Activated CD8-positive, alpha-beta T cell treated with anti-CD3 and anti-CD28 coated beads for 36 hours (primary cell): ENCODE measurements at regions not wholly inside any gene's neighbourhood (a gene's known extent, or its start where the extent isn't known, plus 50 kb on each side); places are given as distances from the start of the nearest gene placed in this dataset.
"Not testable (repeated sequence)": the region's sequence is repeated elsewhere in the genome, so short reads cannot be mapped to it uniquely, and the experiment has no call there.

Source experiments
- ATAC-seq: fragments of 200-7000 bp; cut with Tn5 transposase; one replicate; pipeline ENCODE4 v1.10.0; 2021; ENCODE audit warnings: mild to moderate bottlenecking, moderate library complexity
- CTCF ChIA-PET: fragments of 350-600 bp; sonication (Branson Sonifier 250); formaldehyde crosslinking; loops from one replicate; lab custom pipeline; 2021; ENCODE audit warnings: antibody characterized with exemption; lab: Charles Lee
- POLR2A ChIA-PET: fragments of 350-600 bp; sonication (Branson Sonifier 250); formaldehyde crosslinking; loops from one replicate; lab custom pipeline; 2021; ENCODE audit warnings: antibody characterized with exemption; lab: Charles Lee
- DNase-seq: peaks from one replicate; pipeline ENCODE4 v3.0.0-alpha.2; 2020
- H3K27ac Mint-ChIP-seq: one replicate; pipeline ENCODE4 v1.8.0; 2021; ENCODE audit warnings: mild to moderate bottlenecking, mixed read lengths
- H3K27me3 Mint-ChIP-seq: one replicate; pipeline ENCODE4 v1.8.0; 2021; ENCODE audit warnings: mixed read lengths
- H3K36me3 Mint-ChIP-seq: one replicate; pipeline ENCODE4 v1.8.0; 2021; ENCODE audit warnings: low read depth, mixed read lengths
- H3K4me1 Mint-ChIP-seq: one replicate; pipeline ENCODE4 v1.8.0; 2021; ENCODE audit warnings: low read depth, mixed read lengths
- H3K4me3 Mint-ChIP-seq: one replicate; pipeline ENCODE4 v1.8.0; 2021; ENCODE audit warnings: mild to moderate bottlenecking, moderate library complexity, mixed read lengths
- H3K9me3 Mint-ChIP-seq: one replicate; pipeline ENCODE4 v1.8.0; 2021; ENCODE audit warnings: mixed read lengths
- CTCF ChIP-seq: fragments of 200-600 bp; IDR thresholded peaks from one replicate; pipeline ENCODE4 v1.8.0; 2022; ENCODE audit warnings: antibody characterized with exemption, mild to moderate bottlenecking
- intact Hi-C: fragments of 100-400 bp; cut with micrococcal nuclease; formaldehyde crosslinking; loops from one replicate; pipeline ENCODE4 v1.10.0; 2022

GRCh38 chr13:88288326-88288725, 617.2 kb downstream of the SLITRK5 start:
- DNase-seq (no peak), ATAC-seq (no peak)
- no peaks in the 10 kb centered on the region for H3K27me3 Mint-ChIP-seq
- H3K36me3 Mint-ChIP-seq: no peaks in the 10 kb centered on the region
- H3K4me1 Mint-ChIP-seq: no peaks in the 10 kb centered on the region
- H3K4me3 Mint-ChIP-seq: no peak overlapping the region
- intact Hi-C loops: no loop called here
- ChIA-PET CTCF (no interaction called here), POLR2A (no interaction called here)
- peaks cover 3% of the 10 kb centered on the region for H3K9me3 Mint-ChIP-seq
- no peak for TF ChIP-seq CTCF
- no peak overlapping the region for H3K27ac Mint-ChIP-seq

GRCh38 chr13:88291731-88292130, 620.6 kb downstream of the SLITRK5 start:
- H3K9me3 Mint-ChIP-seq, ATAC-seq, H3K27me3 Mint-ChIP-seq, H3K36me3 Mint-ChIP-seq, H3K27ac Mint-ChIP-seq, H3K4me1 Mint-ChIP-seq, CTCF ChIA-PET, intact Hi-C loops, H3K4me3 Mint-ChIP-seq, DNase-seq, POLR2A ChIA-PET: not testable (repeated sequence)

- intact Hi-C loops: no loop called here
- ATAC-seq: no peak
- Mint-ChIP-seq H3K4me1 (no peaks in the 10 kb centered on the region), H3K9me3 (peaks cover 4% of the 10 kb centered on the region), H3K36me3 (no peaks in the 10 kb centered on the region), H3K27ac (no peak overlapping the region), H3K4me3 (no peak overlapping the region), H3K27me3 (no peaks in the 10 kb centered on the region)
- CTCF ChIA-PET: no interaction called here
- POLR2A ChIA-PET: no interaction called here
- no peak for DNase-seq
- no peak for TF ChIP-seq CTCF
These were observed 623.2 kb downstream of the SLITRK5 start for GRCh38 chr13:88294368-88294767.

GRCh38 chr13:88303157-88303556, 632.0 kb downstream of the SLITRK5 start:
- ChIA-PET CTCF (no interaction called here), POLR2A (no interaction called here)
- no peak overlapping the region for H3K4me3 Mint-ChIP-seq
- ATAC-seq (no peak), DNase-seq (no peak)
- H3K27ac Mint-ChIP-seq: no peak overlapping the region
- intact Hi-C loops: no loop called here
- TF ChIP-seq CTCF: no peak
- H3K36me3 Mint-ChIP-seq: no peaks in the 10 kb centered on the region
- H3K4me1 Mint-ChIP-seq: no peaks in the 10 kb centered on the region
- H3K27me3 Mint-ChIP-seq: no peaks in the 10 kb centered on the region
- H3K9me3 Mint-ChIP-seq: peaks cover 2% of the 10 kb centered on the region

- no peaks in the 10 kb centered on the region for H3K9me3 Mint-ChIP-seq
- CTCF ChIA-PET: no interaction called here
- POLR2A ChIA-PET: no interaction called here
- no peaks in the 10 kb centered on the region for H3K4me1 Mint-ChIP-seq
- TF ChIP-seq CTCF: no peak
- DNase-seq (no peak), ATAC-seq (no peak)
- no peak overlapping the region for H3K27ac Mint-ChIP-seq
- no peaks in the 10 kb centered on the region for H3K36me3 Mint-ChIP-seq
- no peaks in the 10 kb centered on the region for H3K27me3 Mint-ChIP-seq
- intact Hi-C loops: no loop called here
- H3K4me3 Mint-ChIP-seq: no peak overlapping the region
These were observed 632.4 kb downstream of the SLITRK5 start for GRCh38 chr13:88303605-88304004.

- POLR2A ChIA-PET: no interaction called here
- CTCF ChIA-PET: no interaction called here
These were observed 643.3 kb downstream of the SLITRK5 start for GRCh38 chr13:88314496-88314895.

More at GRCh38 chr13:88314496-88314895, 643.3 kb downstream of the SLITRK5 start:
- H3K9me3 Mint-ChIP-seq: peaks cover 15% of the 10 kb centered on the region
- no peak for TF ChIP-seq CTCF
- no peak for ATAC-seq
- no peak overlapping the region for H3K27ac Mint-ChIP-seq
- no peaks in the 10 kb centered on the region for H3K27me3 Mint-ChIP-seq
- intact Hi-C loops: no loop called here
- H3K4me1 Mint-ChIP-seq: no peaks in the 10 kb centered on the region
- no peak overlapping the region for H3K4me3 Mint-ChIP-seq
- DNase-seq: no peak
- H3K36me3 Mint-ChIP-seq: no peaks in the 10 kb centered on the region
